Gastroesophageal sphincter (tissue), 3 donors: ENCODE measurements at regions not wholly inside any gene's neighbourhood (a gene's known extent, or its start where the extent isn't known, plus 50 kb on each side); places are given as distances from the start of the nearest gene placed in this dataset.

ENCODE experiments used
- EP300 ChIP-seq: sonication (generic); formaldehyde crosslinking; IDR thresholded peaks from one replicate; pipeline ENCODE4 v1.6.1; 2017; ENCODE audit warnings: antibody characterized with exemption, mild to moderate bottlenecking
- POLR2A ChIP-seq, 2 donors: fragments of 450-650 bp; IDR thresholded peaks; one replicate each; pipeline ENCODE4 v1.6.1; 2017; ENCODE audit warnings: antibody characterized with exemption in 2 of 2, mild to moderate bottlenecking in 2 of 2, moderate library complexity in 1 of 2
- POLR2AphosphoS5 ChIP-seq: sonication (generic); formaldehyde crosslinking; IDR thresholded peaks from one replicate; pipeline ENCODE4 v1.6.1; 2017; ENCODE audit warnings: antibody characterized with exemption
- TF ChIP-seq, protein P1 (sequence below), 4 experiments: fragments of 200-600 bp in 2 of 4; fragments of 450-650 bp in 2 of 4; sonication (generic) in 1 of 4; IDR thresholded peaks; one replicate each; pipeline ENCODE4 v1.5.1; 2017 to 2019; ENCODE audit warnings: antibody characterized with exemption in 4 of 4, mild to moderate bottlenecking in 2 of 4, moderate library complexity in 2 of 4

DNA sequence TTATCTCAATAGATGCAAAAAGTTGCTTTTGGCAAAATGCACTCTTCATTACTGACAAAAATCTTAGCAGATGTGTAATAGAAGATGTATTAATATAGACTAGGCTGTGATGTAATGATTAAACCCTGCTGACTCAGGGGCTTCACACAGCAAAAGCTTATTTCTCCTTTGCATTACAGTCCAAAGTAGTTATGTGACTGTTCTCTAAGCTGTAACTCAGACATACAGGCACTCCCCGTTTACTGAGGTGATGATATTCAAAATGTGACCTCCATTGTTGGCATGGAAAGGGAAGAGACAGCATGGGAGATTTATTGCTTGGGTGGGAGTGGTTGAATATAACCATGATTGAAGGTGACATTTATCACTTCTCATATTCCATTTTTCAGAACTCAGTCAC, 331.5 kb downstream of the SNAPC1 start:
- TF ChIP-seq POLR2AphosphoS5 (no peak), EP300 (no peak), POLR2A (IDR thresholded peaks at IDR 0.05) (no peak)
- TF ChIP-seq, protein P1, sequence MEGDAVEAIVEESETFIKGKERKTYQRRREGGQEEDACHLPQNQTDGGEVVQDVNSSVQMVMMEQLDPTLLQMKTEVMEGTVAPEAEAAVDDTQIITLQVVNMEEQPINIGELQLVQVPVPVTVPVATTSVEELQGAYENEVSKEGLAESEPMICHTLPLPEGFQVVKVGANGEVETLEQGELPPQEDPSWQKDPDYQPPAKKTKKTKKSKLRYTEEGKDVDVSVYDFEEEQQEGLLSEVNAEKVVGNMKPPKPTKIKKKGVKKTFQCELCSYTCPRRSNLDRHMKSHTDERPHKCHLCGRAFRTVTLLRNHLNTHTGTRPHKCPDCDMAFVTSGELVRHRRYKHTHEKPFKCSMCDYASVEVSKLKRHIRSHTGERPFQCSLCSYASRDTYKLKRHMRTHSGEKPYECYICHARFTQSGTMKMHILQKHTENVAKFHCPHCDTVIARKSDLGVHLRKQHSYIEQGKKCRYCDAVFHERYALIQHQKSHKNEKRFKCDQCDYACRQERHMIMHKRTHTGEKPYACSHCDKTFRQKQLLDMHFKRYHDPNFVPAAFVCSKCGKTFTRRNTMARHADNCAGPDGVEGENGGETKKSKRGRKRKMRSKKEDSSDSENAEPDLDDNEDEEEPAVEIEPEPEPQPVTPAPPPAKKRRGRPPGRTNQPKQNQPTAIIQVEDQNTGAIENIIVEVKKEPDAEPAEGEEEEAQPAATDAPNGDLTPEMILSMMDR (IDR thresholded peaks at IDR 0.05) = no peak
